ENCODE measurements at regions not wholly inside any gene's neighbourhood (a gene's known extent, or its start where the extent isn't known, plus 50 kb on each side); places are given as distances from the start of the nearest gene placed in this dataset.

GRCh38 chr9:13377171-13377925, 97.9 kb upstream of the MPDZ start:
- no peak for DNase-seq

- DNase-seq, result no peak
Observed at GRCh38 chr9:13372510-13372909, 93.0 kb upstream of the MPDZ start.

GRCh38 chr9:13369431-13369830, 89.9 kb upstream of the MPDZ start:
- DNase-seq, result no peak

DNA sequence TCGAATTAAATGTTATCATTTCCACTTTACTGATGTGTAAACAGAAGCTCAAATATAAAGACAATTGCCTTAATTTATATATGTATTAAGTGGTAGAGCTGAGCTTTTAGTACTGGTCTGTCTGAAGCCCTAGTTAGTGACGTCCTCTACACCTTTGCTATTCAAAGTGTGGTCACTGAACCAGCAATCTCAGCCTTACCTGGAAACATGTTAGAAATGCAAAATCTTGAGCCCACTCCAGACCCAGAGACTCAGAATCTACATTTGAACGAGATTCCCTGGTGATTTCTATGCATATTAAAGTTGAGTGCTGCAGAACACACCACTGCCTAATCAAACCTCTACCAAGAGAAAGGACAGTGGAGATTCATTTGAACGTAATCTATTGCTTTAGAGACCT, 88.3 kb upstream of the MPDZ start:
- no peak for DNase-seq

DNA sequence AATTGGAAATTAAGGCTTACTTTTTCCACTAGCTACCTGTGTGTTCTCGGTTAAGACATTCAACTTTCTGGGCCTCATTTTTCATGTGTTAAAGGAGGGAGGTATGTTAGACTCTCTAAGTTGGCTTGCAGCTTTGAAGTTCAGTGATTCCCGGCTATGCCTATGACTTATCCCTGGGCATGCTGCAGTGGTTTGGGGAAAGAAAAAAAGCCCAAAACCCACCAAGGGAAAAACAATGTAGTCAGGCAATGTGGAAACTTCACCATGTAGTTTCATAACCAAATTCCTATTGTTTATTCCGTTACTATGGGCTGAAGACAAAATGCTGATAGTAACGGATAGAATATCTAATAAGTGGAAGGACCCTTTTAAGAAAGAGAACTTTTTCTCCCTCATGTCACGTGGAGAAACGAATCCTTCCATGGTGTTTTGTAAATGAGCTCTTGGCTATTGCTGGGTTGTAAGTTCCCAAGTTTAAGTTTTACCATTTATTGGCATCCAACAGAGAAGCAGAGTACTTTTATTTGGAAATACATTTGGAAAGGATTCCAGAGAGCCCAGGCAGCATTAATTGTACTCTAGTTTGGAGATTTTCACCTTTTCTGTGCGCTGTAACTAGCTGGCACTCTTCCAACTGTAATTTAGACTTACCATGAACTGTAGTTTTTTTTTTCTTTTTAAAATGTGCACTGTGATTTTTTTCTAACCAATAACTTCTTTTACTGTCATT, 84.9 kb upstream of the MPDZ start:
- DNase-seq, result no peak

- no peak for DNase-seq
Observed at GRCh38 chr9:13361076-13361475, 81.6 kb upstream of the MPDZ start.

DNA sequence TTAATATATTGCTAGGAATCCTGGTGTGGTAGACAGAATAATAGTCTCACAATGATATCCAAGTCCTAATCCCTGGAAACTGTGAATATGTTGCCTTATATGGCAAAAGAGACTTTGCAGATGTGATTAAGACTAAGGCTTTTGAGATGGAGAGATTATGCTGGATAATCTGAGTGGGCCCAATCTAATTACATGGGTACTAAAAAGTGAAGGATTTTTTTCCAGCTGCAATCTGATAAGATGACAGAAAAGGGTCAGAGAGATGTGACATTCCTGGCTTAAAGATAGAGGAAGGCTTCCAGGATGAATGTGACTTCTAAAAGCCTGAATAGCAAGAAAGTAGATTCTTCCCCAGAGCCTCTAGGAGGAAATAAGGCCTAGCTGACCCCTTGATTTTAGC, 80.7 kb upstream of the MPDZ start:
- DNase-seq, result no peak

DNA sequence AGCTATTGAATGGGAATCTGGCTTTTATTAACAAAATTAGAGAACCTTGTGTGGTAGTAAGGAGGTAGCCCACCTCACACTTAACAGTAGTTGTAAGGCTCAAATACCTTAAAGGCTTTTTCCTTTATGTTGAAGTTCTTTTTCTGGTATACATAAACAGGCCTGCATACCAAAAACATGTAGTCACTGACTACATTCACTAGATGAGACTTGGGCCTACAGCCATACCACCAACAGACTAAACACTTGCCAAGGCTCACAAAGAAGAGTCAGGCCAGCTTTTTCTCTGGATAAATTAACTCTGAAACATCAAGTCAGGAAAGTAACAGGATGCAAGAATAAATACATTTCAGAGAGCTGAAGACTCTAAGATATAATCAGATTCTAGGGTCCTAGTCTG, 78.6 kb upstream of the MPDZ start:
- DNase-seq, result no peak

DNA sequence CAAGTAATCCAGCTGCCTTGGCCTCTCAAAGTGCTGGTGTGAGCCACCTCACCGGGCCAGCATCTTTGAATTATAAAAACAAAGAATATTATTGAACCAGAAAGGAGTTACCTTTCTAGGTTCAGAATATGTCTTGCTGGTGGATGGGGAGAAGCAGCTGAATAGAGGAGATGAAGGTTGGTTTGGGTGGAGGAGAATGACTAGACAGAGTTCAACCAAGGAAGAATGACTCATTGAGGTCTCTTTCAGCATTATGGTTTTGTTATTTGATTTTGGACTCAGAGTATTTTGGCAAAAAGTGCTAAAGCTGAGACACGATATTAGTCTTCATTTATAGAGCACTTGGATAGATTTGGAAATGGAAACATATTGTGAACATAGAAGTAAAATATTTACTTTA, 75.2 kb upstream of the MPDZ start:
- no peak for DNase-seq

- no peak for DNase-seq
Observed at GRCh38 chr9:13352451-13352979, 73.0 kb upstream of the MPDZ start.

GRCh38 chr9:13351778-13352386, 72.4 kb upstream of the MPDZ start:
- no peak for DNase-seq

- DNase-seq, result no peak
Observed at GRCh38 chr9:13332571-13332970, 53.1 kb upstream of the MPDZ start.

GRCh38 chr9:13331320-13331719, 51.8 kb upstream of the MPDZ start:
- no peak for DNase-seq

DNA sequence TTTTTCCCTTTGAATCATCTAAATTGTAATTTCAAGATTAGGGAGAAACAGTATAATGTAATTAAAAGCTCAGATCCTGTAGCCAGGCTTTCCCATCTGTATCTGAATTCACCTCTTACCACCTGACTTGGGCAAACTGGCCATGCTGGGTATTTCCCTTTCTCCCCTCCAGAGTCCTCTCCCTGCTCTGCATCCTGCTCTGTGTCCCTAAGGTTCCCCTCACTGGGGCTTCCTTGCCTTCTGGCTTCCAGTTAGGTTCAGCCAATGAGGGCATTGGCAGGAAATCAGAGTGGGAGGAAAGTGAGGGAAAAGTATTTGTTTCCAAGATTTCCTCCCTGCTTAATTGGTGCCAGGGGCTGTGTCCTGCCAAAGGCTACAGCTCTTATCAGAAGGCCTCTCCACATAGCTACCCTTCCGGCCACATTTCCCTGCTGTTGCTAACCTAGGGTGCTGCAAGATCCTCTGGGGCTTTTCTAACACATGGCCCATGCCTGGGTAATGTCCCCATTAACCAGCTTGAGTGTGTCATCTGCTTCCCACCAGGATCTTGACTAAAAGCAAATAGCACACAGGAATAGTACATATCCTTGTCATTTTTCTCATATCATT, 51.0 kb upstream of the MPDZ start:
- no peak for DNase-seq
